ENCODE measurements at regions not wholly inside any gene's neighbourhood (a gene's known extent, or its start where the extent isn't known, plus 50 kb on each side); places are given as distances from the start of the nearest gene placed in this dataset.
A peak's percentile ranks its signal among the peaks of the same experiment; 100 is the strongest.
"Not testable (repeated sequence)": the region's sequence is repeated elsewhere in the genome, so short reads cannot be mapped to it uniquely, and the experiment has no call there.

DNA sequence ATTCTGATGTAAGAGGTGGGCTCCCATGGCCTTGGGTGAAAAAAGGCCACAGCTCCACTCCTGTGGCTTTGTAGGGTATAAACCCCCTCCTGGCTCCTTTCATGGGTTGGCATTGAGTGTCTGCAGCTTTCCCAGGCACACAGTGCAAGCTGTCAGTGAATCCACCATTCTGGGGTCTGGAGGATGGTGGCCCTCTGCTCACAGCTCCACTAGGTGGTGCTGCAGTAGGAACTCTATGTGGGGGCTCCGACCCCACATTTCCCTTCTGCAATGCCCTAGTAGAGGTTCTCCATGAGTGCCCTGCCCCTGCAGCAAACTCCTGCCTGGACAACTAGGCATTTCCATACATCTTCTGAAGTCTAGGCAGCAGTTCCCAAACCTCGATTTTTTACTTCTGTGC, 92.7 kb downstream of the UNC93B1 start:
- WGBS, 2 experiments (ENCODE audit: extremely low coverage in 1 of 2, insufficient coverage in 1 of 2, insufficient read length in 1 of 2, insufficient replicate concordance in 2 of 2, low coverage in 1 of 2, low lambda C conversion rate in 2 of 2, missing lambda C conversion rate in 1 of 2), result 69% methylated on average over 2 of the region's 2 CpGs; no CpG with 5 or more reads in 1 of the 2 experiments
- H2BK15ac ChIP-seq (ENCODE audit: low read length); H2BK12ac ChIP-seq (ENCODE audit: low read depth, low read length); H4K20me1 ChIP-seq (replicated peaks in 1 of 2; ENCODE audit: control insufficient read depth in 1 of 2, insufficient read depth in 2 of 2, low read length in 2 of 2); H3K79me1 ChIP-seq (ENCODE audit: low read depth, low read length); H2AK5ac ChIP-seq (ENCODE audit: low read depth, low read length); H4K8ac ChIP-seq (ENCODE audit: extremely low read depth, insufficient read depth, low read length); H2AFZ ChIP-seq (ENCODE audit: low read length); H3K27ac ChIP-seq (ENCODE audit: low read depth, low read length); H3K9ac ChIP-seq (replicated peaks in 1 of 4; ENCODE audit: extremely low read depth in 1 of 4, low read depth in 3 of 4, low read length in 3 of 4); H2BK5ac ChIP-seq (ENCODE audit: low read depth, low read length); H3K56ac ChIP-seq (replicated peaks; ENCODE audit: insufficient read length, low read depth, low read length); H3K18ac ChIP-seq (ENCODE audit: extremely low read depth, low read length); H2BK20ac ChIP-seq (ENCODE audit: low read length); H3K4me3 ChIP-seq (ENCODE audit: extremely low read depth in 1 of 4, insufficient read depth in 2 of 4, low read depth in 3 of 4, low read length in 4 of 4); H3K14ac ChIP-seq (ENCODE audit: insufficient read length); H2BK120ac ChIP-seq (replicated peaks; ENCODE audit: low read depth, low read length); H3K4me2 ChIP-seq (ENCODE audit: insufficient read depth in 1 of 2, low read depth in 2 of 2, low read length in 2 of 2); H3K27me3 ChIP-seq (replicated peaks in 1 of 4; ENCODE audit: control insufficient read depth in 3 of 4, extremely low read depth in 1 of 4, insufficient read depth in 3 of 4, low read length in 3 of 4); CTCF ChIA-PET (ENCODE audit: partially characterized antibody); H4K5ac ChIP-seq (ENCODE audit: insufficient read length, low read depth, low read length); H4K91ac ChIP-seq (replicated peaks; ENCODE audit: insufficient read length, low read length); FAIRE-seq; H3K36me3 ChIP-seq (ENCODE audit: control insufficient read depth in 2 of 4, insufficient read depth in 4 of 4, low read length in 3 of 4); H3K4me1 ChIP-seq (replicated peaks in 1 of 4; ENCODE audit: control insufficient read depth in 3 of 4, insufficient read depth in 4 of 4, low read length in 3 of 4); H3K23ac ChIP-seq (ENCODE audit: insufficient read length); H3K79me2 ChIP-seq (ENCODE audit: control insufficient read depth in 1 of 2, insufficient read depth in 2 of 2, low read length in 2 of 2); H3K9me3 ChIP-seq (ENCODE audit: insufficient read depth in 2 of 2, low read depth in 1 of 2, low read length in 1 of 2); H3K4ac ChIP-seq (replicated peaks; ENCODE audit: insufficient read length, low read depth, low read length); H3K23me2 ChIP-seq (ENCODE audit: low read depth, low read length): not testable (repeated sequence)
- DNase-seq (ENCODE audit: low read depth in 1 of 2, low spot score in 2 of 2), result peak in 1 of 2 experiments; percentile 50
- POLR2A ChIA-PET (ENCODE audit: partially characterized antibody), result interaction anchor here (1.1 kb wide), 1 partner anchor 39 kb away, joined by 4 read pairs; no protein-coding TSS in a partner anchor
- TF ChIP-seq, protein P1, sequence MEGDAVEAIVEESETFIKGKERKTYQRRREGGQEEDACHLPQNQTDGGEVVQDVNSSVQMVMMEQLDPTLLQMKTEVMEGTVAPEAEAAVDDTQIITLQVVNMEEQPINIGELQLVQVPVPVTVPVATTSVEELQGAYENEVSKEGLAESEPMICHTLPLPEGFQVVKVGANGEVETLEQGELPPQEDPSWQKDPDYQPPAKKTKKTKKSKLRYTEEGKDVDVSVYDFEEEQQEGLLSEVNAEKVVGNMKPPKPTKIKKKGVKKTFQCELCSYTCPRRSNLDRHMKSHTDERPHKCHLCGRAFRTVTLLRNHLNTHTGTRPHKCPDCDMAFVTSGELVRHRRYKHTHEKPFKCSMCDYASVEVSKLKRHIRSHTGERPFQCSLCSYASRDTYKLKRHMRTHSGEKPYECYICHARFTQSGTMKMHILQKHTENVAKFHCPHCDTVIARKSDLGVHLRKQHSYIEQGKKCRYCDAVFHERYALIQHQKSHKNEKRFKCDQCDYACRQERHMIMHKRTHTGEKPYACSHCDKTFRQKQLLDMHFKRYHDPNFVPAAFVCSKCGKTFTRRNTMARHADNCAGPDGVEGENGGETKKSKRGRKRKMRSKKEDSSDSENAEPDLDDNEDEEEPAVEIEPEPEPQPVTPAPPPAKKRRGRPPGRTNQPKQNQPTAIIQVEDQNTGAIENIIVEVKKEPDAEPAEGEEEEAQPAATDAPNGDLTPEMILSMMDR (IDR thresholded peaks at IDR 0.05; ENCODE audit: control extremely low read depth in 1 of 3, insufficient read depth in 1 of 3, low read depth in 1 of 3, low read length in 3 of 3), result peak in 1 of 3 experiments; percentile 27; a peak in 1 of 4 replicates

All from H1 (cell line).